VCaP (cell line): ENCODE measurements at regions not wholly inside any gene's neighbourhood (a gene's known extent, or its start where the extent isn't known, plus 50 kb on each side); places are given as distances from the start of the nearest gene placed in this dataset.

Experiments
- H3K27ac ChIP-seq: fragments of 450-650 bp; 2 replicates; pipeline ENCODE4 v1.5.1; 2017
- TF ChIP-seq, protein P1 (sequence below): fragments of 450-650 bp; conservative IDR thresholded peaks from 2 replicates; pipeline ENCODE4 v1.5.1; 2017; ENCODE audit warnings: mild to moderate bottlenecking, moderate library complexity

DNA sequence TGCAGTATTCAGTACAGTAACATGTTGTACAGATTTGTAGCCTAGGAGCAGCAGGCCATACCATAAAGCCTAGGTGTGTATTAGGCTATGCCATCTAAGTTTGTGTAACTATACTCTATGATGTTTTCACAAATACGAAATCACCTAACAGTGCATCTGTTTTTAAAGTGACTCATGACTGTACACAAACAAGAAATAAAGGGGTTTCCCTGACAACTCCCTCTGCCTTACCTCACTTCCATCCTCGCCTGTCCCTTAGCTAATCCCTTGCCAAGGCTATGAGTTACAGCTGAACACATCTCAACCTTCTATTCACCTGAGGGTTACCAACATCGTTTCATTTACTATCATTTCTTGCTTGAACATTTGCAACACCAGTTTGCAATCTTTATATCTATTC lies 78.6 kb upstream of the RPRM start:
- H3K27ac ChIP-seq: no peak overlapping the region
- TF ChIP-seq, protein P1, sequence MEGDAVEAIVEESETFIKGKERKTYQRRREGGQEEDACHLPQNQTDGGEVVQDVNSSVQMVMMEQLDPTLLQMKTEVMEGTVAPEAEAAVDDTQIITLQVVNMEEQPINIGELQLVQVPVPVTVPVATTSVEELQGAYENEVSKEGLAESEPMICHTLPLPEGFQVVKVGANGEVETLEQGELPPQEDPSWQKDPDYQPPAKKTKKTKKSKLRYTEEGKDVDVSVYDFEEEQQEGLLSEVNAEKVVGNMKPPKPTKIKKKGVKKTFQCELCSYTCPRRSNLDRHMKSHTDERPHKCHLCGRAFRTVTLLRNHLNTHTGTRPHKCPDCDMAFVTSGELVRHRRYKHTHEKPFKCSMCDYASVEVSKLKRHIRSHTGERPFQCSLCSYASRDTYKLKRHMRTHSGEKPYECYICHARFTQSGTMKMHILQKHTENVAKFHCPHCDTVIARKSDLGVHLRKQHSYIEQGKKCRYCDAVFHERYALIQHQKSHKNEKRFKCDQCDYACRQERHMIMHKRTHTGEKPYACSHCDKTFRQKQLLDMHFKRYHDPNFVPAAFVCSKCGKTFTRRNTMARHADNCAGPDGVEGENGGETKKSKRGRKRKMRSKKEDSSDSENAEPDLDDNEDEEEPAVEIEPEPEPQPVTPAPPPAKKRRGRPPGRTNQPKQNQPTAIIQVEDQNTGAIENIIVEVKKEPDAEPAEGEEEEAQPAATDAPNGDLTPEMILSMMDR: no peak

DNA sequence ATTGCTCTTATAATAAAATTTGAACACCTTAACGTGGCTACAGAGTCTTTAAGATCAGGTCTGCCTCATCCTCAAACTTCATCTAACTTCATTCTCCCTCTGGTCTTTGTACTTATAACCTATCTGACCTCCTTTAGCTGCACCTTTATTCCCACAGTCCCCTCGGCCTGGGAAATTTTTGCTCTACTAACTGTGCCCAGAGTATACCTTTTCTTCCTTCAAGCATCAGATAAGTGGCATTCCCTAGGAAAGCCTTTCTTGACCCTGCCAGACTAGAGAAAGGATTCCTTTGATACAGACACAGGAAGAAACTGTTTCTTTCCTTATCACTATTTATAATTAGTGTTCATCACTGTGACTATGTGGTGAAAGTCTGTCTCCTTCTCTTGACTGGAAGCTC lies 79.2 kb upstream of the RPRM start:
- TF ChIP-seq, protein P1: no peak
- H3K27ac ChIP-seq: no peak overlapping the region

DNA sequence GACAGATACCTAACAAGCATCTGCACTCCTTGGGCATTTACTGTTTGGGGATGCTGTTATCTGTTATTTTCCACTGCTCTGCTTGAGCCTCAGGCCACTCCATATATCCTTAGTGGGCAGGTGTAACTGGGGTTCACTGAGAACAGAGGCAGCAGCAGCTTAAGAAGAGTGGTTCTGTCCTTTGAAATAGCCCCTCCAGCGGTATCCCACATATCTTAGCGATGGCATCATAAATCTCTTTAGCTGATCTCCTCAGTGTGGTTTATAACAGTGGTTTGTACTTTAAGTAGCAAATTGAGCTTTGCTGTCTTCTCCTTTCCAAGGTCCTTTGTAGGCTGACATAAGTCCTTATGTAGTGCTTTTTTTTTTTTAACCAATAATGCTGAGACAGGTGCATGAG lies 79.7 kb upstream of the RPRM start:
- no peak overlapping the region for H3K27ac ChIP-seq
- TF ChIP-seq, protein P1: no peak

DNA sequence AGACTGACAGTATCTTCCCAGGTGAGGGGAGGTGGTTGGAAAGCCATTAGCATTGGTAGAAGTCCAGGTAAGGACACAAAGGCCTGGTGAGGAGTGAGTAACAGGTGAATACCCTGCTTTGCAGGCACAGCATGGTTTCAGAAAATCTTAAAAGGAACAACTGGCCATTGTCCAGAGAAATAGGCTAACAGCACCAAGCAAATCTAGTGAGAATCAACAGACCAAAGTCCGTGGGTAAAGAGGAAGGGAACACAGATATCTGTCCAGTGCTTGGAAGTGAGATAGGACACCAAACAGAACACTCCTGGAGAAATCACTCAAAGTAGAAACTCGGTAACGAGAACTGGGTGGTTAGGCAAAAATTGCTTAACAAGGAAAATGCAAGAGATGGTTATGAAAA lies 88.8 kb upstream of the RPRM start:
- H3K27ac ChIP-seq: no peak overlapping the region

DNA sequence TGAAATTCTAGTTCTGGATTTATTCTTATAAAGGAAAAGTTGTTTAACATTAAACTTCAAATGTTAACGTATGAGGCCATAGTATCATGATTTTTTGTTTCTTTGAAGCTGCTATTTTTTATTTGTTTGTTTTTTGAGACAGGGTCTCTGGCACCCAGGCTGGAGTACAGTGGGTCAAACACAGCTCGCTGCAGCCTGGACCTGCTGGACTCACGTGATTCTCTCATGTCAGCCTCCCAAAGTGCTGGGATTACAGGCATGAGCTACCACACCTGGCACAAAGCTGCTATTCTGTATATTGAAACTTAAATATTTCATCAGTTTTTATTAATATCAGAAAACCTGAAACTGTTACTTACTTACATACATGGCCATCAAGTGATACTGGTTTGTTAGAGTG lies 89.5 kb upstream of the RPRM start:
- no peak overlapping the region for H3K27ac ChIP-seq
- TF ChIP-seq, protein P1: no peak

More for the DNA sequence above, 88.8 kb upstream of the RPRM start:
- TF ChIP-seq, protein P1: no peak

DNA sequence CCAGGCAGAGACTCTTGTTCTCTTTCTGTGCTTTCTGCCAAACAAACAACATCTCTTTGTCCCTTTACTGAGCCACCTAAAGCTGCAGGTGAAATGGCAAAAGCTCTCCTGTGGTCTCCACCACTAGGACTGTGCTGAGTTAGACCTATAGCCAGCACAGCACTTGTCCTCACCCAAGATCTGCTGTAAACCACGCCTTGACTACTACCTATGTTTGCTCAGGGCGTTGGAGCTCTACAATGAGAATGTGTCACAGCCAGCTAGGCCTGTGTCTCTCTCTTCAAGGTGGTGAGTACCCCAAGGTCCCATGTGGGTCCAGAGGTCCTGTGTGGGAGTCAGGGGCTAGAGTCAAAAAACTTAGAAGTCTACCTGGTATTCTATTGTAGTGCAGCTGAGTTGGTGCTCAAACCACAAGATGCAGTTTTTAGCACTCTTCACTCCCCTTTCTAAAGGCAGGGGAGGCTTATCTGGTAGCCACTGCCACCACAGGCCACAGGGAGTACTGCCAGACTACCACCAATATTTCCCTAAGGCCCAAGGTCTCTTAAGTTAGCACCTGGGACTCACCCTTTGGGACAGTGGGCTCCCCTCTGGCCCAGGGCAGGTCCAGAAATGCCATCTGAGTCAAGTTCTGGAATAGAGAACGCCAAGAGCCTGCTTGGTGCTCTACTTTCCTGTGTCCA lies 96.8 kb upstream of the RPRM start:
- TF ChIP-seq, protein P1: no peak
- no peak overlapping the region for H3K27ac ChIP-seq

DNA sequence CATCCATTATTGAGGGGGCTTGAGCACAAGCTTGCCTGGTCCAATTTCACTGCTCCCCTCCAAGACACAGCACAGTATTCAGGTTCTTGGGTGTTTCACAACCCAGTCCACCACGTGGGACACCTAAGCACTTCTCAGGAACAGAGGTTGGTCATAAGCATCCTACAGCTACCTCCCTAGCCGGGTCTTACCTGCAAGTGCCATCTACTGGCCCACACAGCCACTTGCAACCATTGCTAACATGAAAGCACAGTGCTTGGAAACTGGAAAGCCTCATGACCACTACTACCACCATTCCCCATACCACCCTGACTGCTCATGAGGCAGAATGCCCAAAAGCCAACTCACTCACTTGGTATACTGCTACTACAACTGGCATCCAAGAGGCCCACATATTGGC lies 105.7 kb upstream of the RPRM start:
- H3K27ac ChIP-seq: no peak overlapping the region
- TF ChIP-seq, protein P1: no peak
